Upper lobe of right lung (tissue), 1 donor: ENCODE measurements at regions not wholly inside any gene's neighbourhood (a gene's known extent, or its start where the extent isn't known, plus 50 kb on each side); places are given as distances from the start of the nearest gene placed in this dataset.
A peak's percentile ranks its signal among the peaks of the same experiment; 100 is the strongest.

Experiments
- ATAC-seq: fragments of 200-7000 bp; cut with Tn5 transposase; one replicate; pipeline ENCODE4 v1.9.1; 2020; ENCODE audit warnings: mild to moderate bottlenecking, moderate library complexity
- DNase-seq: peaks from one replicate; pipeline ENCODE4 v3.0.0-alpha.2; 2020
- H3K27ac ChIP-seq: fragments of 200-600 bp; one replicate; pipeline ENCODE4 v1.8.0; 2022
- H3K27me3 ChIP-seq: fragments of 200-600 bp; one replicate; pipeline ENCODE4 v1.8.0; 2022; ENCODE audit warnings: mild to moderate bottlenecking
- H3K36me3 ChIP-seq: fragments of 200-600 bp; one replicate; pipeline ENCODE4 v1.8.0; 2022
- H3K4me1 ChIP-seq: fragments of 200-600 bp; one replicate; pipeline ENCODE4 v1.8.0; 2022
- H3K4me3 ChIP-seq: fragments of 200-600 bp; one replicate; pipeline ENCODE4 v1.8.0; 2022; ENCODE audit warnings: mild to moderate bottlenecking
- H3K9me3 ChIP-seq: fragments of 200-600 bp; one replicate; pipeline ENCODE4 v1.8.0; 2022
- CTCF ChIP-seq: fragments of 200-600 bp; IDR thresholded peaks from one replicate; pipeline ENCODE4 v1.8.0; 2022; ENCODE audit warnings: antibody characterized with exemption
- intact Hi-C: fragments of 100-400 bp; cut with DNase I; formaldehyde crosslinking; loops from one replicate; pipeline ENCODE4 v1.11.0; 2022
- donor health status: DM: no; HTN: yes; CAD: no; lungs with severe emphysema.

GRCh38 chr10:130416334-130417150, 280.4 kb downstream of the GLRX3 start:
- ATAC-seq (peak; percentile 14), DNase-seq (peak; percentile 18)
- TF ChIP-seq CTCF: no peak
- Histone ChIP-seq H3K27me3 (no peaks in the 10 kb centered on the region), H3K4me3 (no peak overlapping the region), H3K9me3 (no peaks in the 10 kb centered on the region), H3K4me1 (no peaks in the 10 kb centered on the region), H3K27ac (no peak overlapping the region), H3K36me3 (no peaks in the 10 kb centered on the region)
- intact Hi-C loops: no loop called here

GRCh38 chr10:130418731-130419130, 282.5 kb downstream of the GLRX3 start:
- DNase-seq: no peak
- no peaks in the 10 kb centered on the region for H3K4me1 ChIP-seq
- no peaks in the 10 kb centered on the region for H3K27me3 ChIP-seq
- no peaks in the 10 kb centered on the region for H3K9me3 ChIP-seq
- ATAC-seq: no peak
- no peak for TF ChIP-seq CTCF
- no peak overlapping the region for H3K27ac ChIP-seq
- no peaks in the 10 kb centered on the region for H3K36me3 ChIP-seq
- H3K4me3 ChIP-seq: no peak overlapping the region
- intact Hi-C loops: no loop called here

- ATAC-seq (no peak), DNase-seq (no peak)
- Histone ChIP-seq H3K4me3 (no peak overlapping the region), H3K27me3 (no peaks in the 10 kb centered on the region), H3K36me3 (no peaks in the 10 kb centered on the region), H3K4me1 (no peaks in the 10 kb centered on the region), H3K27ac (no peak overlapping the region), H3K9me3 (no peaks in the 10 kb centered on the region)
- intact Hi-C loops: no loop called here
- TF ChIP-seq CTCF: no peak
Measured at GRCh38 chr10:130421909-130422308, 285.7 kb downstream of the GLRX3 start.

GRCh38 chr10:130422366-130423324, 286.5 kb downstream of the GLRX3 start:
- Histone ChIP-seq H3K4me1 (no peaks in the 10 kb centered on the region), H3K27me3 (no peaks in the 10 kb centered on the region), H3K4me3 (no peak overlapping the region), H3K9me3 (no peaks in the 10 kb centered on the region), H3K27ac (no peak overlapping the region), H3K36me3 (no peaks in the 10 kb centered on the region)
- no peak for ATAC-seq
- intact Hi-C loops: no loop called here
- no peak for TF ChIP-seq CTCF
- DNase-seq: no peak

GRCh38 chr10:130423455-130424305, 287.5 kb downstream of the GLRX3 start:
- no peaks in the 10 kb centered on the region for H3K36me3 ChIP-seq
- no peaks in the 10 kb centered on the region for H3K27me3 ChIP-seq
- no peak overlapping the region for H3K27ac ChIP-seq
- no peak for TF ChIP-seq CTCF
- DNase-seq (no peak), ATAC-seq (no peak)
- no peak overlapping the region for H3K4me3 ChIP-seq
- H3K4me1 ChIP-seq: no peaks in the 10 kb centered on the region
- no peaks in the 10 kb centered on the region for H3K9me3 ChIP-seq
- intact Hi-C loops: no loop called here
